SU-DHL-6 (cell line): ENCODE measurements at regions not wholly inside any gene's neighbourhood (a gene's known extent, or its start where the extent isn't known, plus 50 kb on each side); places are given as distances from the start of the nearest gene placed in this dataset.

ENCODE experiments used
- H2AFZ ChIP-seq: fragments of 200-600 bp; sonication (generic); 2 replicates; pipeline ENCODE4 v1.6.1; 2014; ENCODE audit warnings: low read depth, mild to moderate bottlenecking, moderate library complexity, mixed read lengths, antibody characterized with exemption, low read length; ENCODE audit not compliant: severe bottlenecking
- H3F3A ChIP-seq: fragments of 200-600 bp; shearing (Covaris generic); 2 replicates; pipeline ENCODE4 v1.6.0; 2016; ENCODE audit warnings: antibody characterized with exemption, mild to moderate bottlenecking; ENCODE audit not compliant: insufficient read depth
- H3K27ac ChIP-seq: fragments of 200-600 bp; sonication (generic); 2 replicates; pipeline ENCODE4 v1.5.1; 2016; ENCODE audit warnings: low read depth, mild to moderate bottlenecking, low read length, moderate library complexity, mixed read lengths
- H3K27me3 ChIP-seq: fragments of 200-600 bp; sonication (generic), shearing (Covaris generic); 2 replicates; pipeline ENCODE4 v1.6.0; 2014; ENCODE audit warnings: mild to moderate bottlenecking, low read length
- H3K36me3 ChIP-seq: fragments of 200-600 bp; sonication (generic); 2 replicates; pipeline ENCODE4 v1.6.1; 2014; ENCODE audit warnings: mild to moderate bottlenecking, low read length, mixed read lengths
- H3K4me2 ChIP-seq: fragments of 300-600, 200-600 bp; shearing (Covaris generic), sonication (generic); 2 replicates; pipeline ENCODE4 v1.6.0; 2014; ENCODE audit warnings: low read length, low read depth, mild to moderate bottlenecking; ENCODE audit not compliant: poor library complexity, severe bottlenecking
- H3K4me3 ChIP-seq: fragments of 200-600 bp; sonication (generic); 2 replicates; pipeline ENCODE4 v1.5.1; 2014; ENCODE audit warnings: antibody characterized with exemption, low read length, mild to moderate bottlenecking, mixed read lengths; ENCODE audit not compliant: insufficient read depth, poor library complexity, severe bottlenecking
- H3K79me2 ChIP-seq: fragments of 200-600 bp; sonication (generic); 2 replicates; pipeline ENCODE4 v1.6.1; 2014; ENCODE audit warnings: mild to moderate bottlenecking, low read length, moderate library complexity; ENCODE audit not compliant: insufficient read depth
- H3K9ac ChIP-seq: fragments of 200-600 bp; sonication (generic); 2 replicates; pipeline ENCODE4 v1.7.0; 2014; ENCODE audit warnings: mild to moderate bottlenecking, low read length
- H3K9me2 ChIP-seq: fragments of 200-600 bp; sonication (generic); replicated peaks from 2 replicates; pipeline ENCODE4 v1.6.1; 2014; ENCODE audit warnings: low read length; ENCODE audit not compliant: insufficient read depth
- H3K9me3 ChIP-seq: fragments of 200-600 bp; sonication (generic); 2 replicates; pipeline ENCODE4 v1.6.1; 2014; ENCODE audit warnings: low read length, mixed read lengths; ENCODE audit not compliant: insufficient read depth
- H4K20me1 ChIP-seq: fragments of 200-600 bp; sonication (generic); 2 replicates; pipeline ENCODE4 v1.6.1; 2014; ENCODE audit warnings: low read depth, mild to moderate bottlenecking, antibody characterized with exemption, low read length, moderate library complexity, mixed read lengths
- CTCF ChIP-seq: fragments of 200-600 bp; sonication (generic); IDR thresholded peaks from one replicate; pipeline ENCODE4 v1.5.1; 2017; ENCODE audit warnings: antibody characterized with exemption, mild to moderate bottlenecking, low read length, moderate library complexity; ENCODE audit not compliant: insufficient read depth, poor library complexity, severe bottlenecking
- EZH2phosphoT487 ChIP-seq: fragments of 200-600 bp; sonication (generic), shearing (Covaris generic); conservative IDR thresholded peaks from 2 replicates; pipeline ENCODE4 v1.6.1; 2018; ENCODE audit warnings: mild to moderate bottlenecking, antibody characterized with exemption, low read length, moderate library complexity, mixed read lengths

GRCh38 chr14:61130512-61131260, 149.6 kb downstream of the SLC38A6 start:
- no peak for TF ChIP-seq CTCF
- no peak for TF ChIP-seq EZH2phosphoT487
- no peak overlapping the region for H2AFZ ChIP-seq
- no peak overlapping the region for H3K4me3 ChIP-seq
- H3K9ac ChIP-seq: no peak overlapping the region
- no peaks in the 10 kb centered on the region for H3F3A ChIP-seq
- no peaks in the 10 kb centered on the region for H3K9me3 ChIP-seq
- H3K9me2 ChIP-seq: no peaks in the 10 kb centered on the region
- no peaks in the 10 kb centered on the region for H3K27me3 ChIP-seq
- H3K79me2 ChIP-seq: no peaks in the 10 kb centered on the region
- H3K4me2 ChIP-seq: no peak overlapping the region
- no peak overlapping the region for H3K27ac ChIP-seq
- no peaks in the 10 kb centered on the region for H3K36me3 ChIP-seq
- H4K20me1 ChIP-seq: no peaks in the 10 kb centered on the region

- no peaks in the 10 kb centered on the region for H3K27me3 ChIP-seq
- H3F3A ChIP-seq: no peaks in the 10 kb centered on the region
- H3K4me2 ChIP-seq: no peak overlapping the region
- no peaks in the 10 kb centered on the region for H3K9me2 ChIP-seq
- H3K4me3 ChIP-seq: no peak overlapping the region
- no peak overlapping the region for H3K27ac ChIP-seq
- H4K20me1 ChIP-seq: no peaks in the 10 kb centered on the region
- H3K9me3 ChIP-seq: no peaks in the 10 kb centered on the region
- no peak overlapping the region for H3K9ac ChIP-seq
- TF ChIP-seq EZH2phosphoT487 (no peak), CTCF (no peak)
- no peaks in the 10 kb centered on the region for H3K36me3 ChIP-seq
- no peak overlapping the region for H2AFZ ChIP-seq
- H3K79me2 ChIP-seq: no peaks in the 10 kb centered on the region
These were observed 148.2 kb downstream of the SLC38A6 start for GRCh38 chr14:61129168-61129745.

- H3K4me2 ChIP-seq: no peak overlapping the region
- H3K79me2 ChIP-seq: no peaks in the 10 kb centered on the region
- no peaks in the 10 kb centered on the region for H3K9me3 ChIP-seq
- no peaks in the 10 kb centered on the region for H4K20me1 ChIP-seq
- no peak overlapping the region for H3K27ac ChIP-seq
- no peaks in the 10 kb centered on the region for H3F3A ChIP-seq
- H2AFZ ChIP-seq: no peak overlapping the region
- no peak for TF ChIP-seq CTCF
- TF ChIP-seq EZH2phosphoT487: no peak
- H3K9ac ChIP-seq: no peak overlapping the region
- no peaks in the 10 kb centered on the region for H3K27me3 ChIP-seq
- no peaks in the 10 kb centered on the region for H3K9me2 ChIP-seq
- H3K36me3 ChIP-seq: no peaks in the 10 kb centered on the region
- H3K4me3 ChIP-seq: no peak overlapping the region
These were observed 147.5 kb downstream of the SLC38A6 start for GRCh38 chr14:61128382-61129167.
